ENCODE measurements at regions not wholly inside any gene's neighbourhood (a gene's known extent, or its start where the extent isn't known, plus 50 kb on each side); places are given as distances from the start of the nearest gene placed in this dataset.

- H3K36me3 ChIP-seq (ENCODE audit: control insufficient read depth, insufficient read depth, low read length), result no peaks in the 10 kb centered on the region
- TF ChIP-seq CTCF (conservative IDR thresholded peaks at IDR 0.05), result no peak
- H3K27me3 Mint-ChIP-seq (ENCODE audit: insufficient read depth), result peaks cover 8% of the 10 kb centered on the region
- WGBS, 2 experiments (ENCODE audit: insufficient coverage in 1 of 2, insufficient read length in 1 of 2), result 90 to 93% methylated on average over 1 to 2 of the region's 2 CpGs
- peaks cover 5% of the 10 kb centered on the region for H3K9me3 ChIP-seq (ENCODE audit: control insufficient read depth, low read length)
- H3K4me1 ChIP-seq (ENCODE audit: control insufficient read depth, insufficient read depth, low read length), result no peaks in the 10 kb centered on the region
- DNase-seq, result no peak
- H3K9me3 Mint-ChIP-seq, result no peaks in the 10 kb centered on the region
- no peaks in the 10 kb centered on the region for H3K36me3 Mint-ChIP-seq (ENCODE audit: low read depth)
- H3K9ac ChIP-seq (ENCODE audit: extremely low read depth, low read length, poor library complexity, severe bottlenecking), result no peak overlapping the region
- H3K4me3 ChIP-seq (ENCODE audit: low read length), result no peak overlapping the region
- no peak overlapping the region for H3K4me3 Mint-ChIP-seq
- peaks cover under 1% of the 10 kb centered on the region for H3K4me1 Mint-ChIP-seq
- H3K27me3 ChIP-seq (ENCODE audit: control insufficient read depth, insufficient read depth, low read length, poor library complexity, severe bottlenecking), result no peaks in the 10 kb centered on the region
- no peak overlapping the region for H3K27ac ChIP-seq (ENCODE audit: low read depth, low read length)
- H3K27ac Mint-ChIP-seq, result no peak overlapping the region
Observed at GRCh38 chr5:12920527-12920926, 1016.3 kb upstream of the CTNND2 start.

GRCh38 chr5:12911156-12911555 lies 1006.9 kb upstream of the CTNND2 start:
- Histone ChIP-seq H3K4me3 (ENCODE audit: low read length) (no peak overlapping the region), H3K36me3 (ENCODE audit: control insufficient read depth, insufficient read depth, low read length) (no peaks in the 10 kb centered on the region), H3K9ac (ENCODE audit: extremely low read depth, low read length, poor library complexity, severe bottlenecking) (no peak overlapping the region), H3K4me1 (ENCODE audit: control insufficient read depth, insufficient read depth, low read length) (no peaks in the 10 kb centered on the region), H3K27ac (ENCODE audit: low read depth, low read length) (no peak overlapping the region), H3K9me3 (ENCODE audit: control insufficient read depth, low read length) (no peaks in the 10 kb centered on the region), H3K27me3 (ENCODE audit: control insufficient read depth, insufficient read depth, low read length, poor library complexity, severe bottlenecking) (no peaks in the 10 kb centered on the region)
- DNase-seq, result no peak
- Mint-ChIP-seq H3K36me3 (ENCODE audit: low read depth) (no peaks in the 10 kb centered on the region), H3K27me3 (ENCODE audit: insufficient read depth) (no peaks in the 10 kb centered on the region), H3K9me3 (no peaks in the 10 kb centered on the region), H3K4me1 (peaks cover 6% of the 10 kb centered on the region), H3K27ac (no peak overlapping the region), H3K4me3 (no peak overlapping the region)
- no peak for TF ChIP-seq CTCF (conservative IDR thresholded peaks at IDR 0.05)
- 90% methylated on average over 3 of the region's 4 CpGs; no CpG with 5 or more reads in 1 of the 2 experiments for WGBS, 2 experiments (ENCODE audit: insufficient coverage in 1 of 2, insufficient read length in 1 of 2)

- no peaks in the 10 kb centered on the region for H3K27me3 ChIP-seq (ENCODE audit: control insufficient read depth, insufficient read depth, low read length, poor library complexity, severe bottlenecking)
- no peak overlapping the region for H3K27ac Mint-ChIP-seq
- TF ChIP-seq CTCF (conservative IDR thresholded peaks at IDR 0.05), result no peak
- no peak overlapping the region for H3K9ac ChIP-seq (ENCODE audit: extremely low read depth, low read length, poor library complexity, severe bottlenecking)
- H3K36me3 ChIP-seq (ENCODE audit: control insufficient read depth, insufficient read depth, low read length), result no peaks in the 10 kb centered on the region
- H3K4me1 ChIP-seq (ENCODE audit: control insufficient read depth, insufficient read depth, low read length), result no peaks in the 10 kb centered on the region
- no peaks in the 10 kb centered on the region for H3K27me3 Mint-ChIP-seq (ENCODE audit: insufficient read depth)
- no peaks in the 10 kb centered on the region for H3K9me3 ChIP-seq (ENCODE audit: control insufficient read depth, low read length)
- H3K4me3 ChIP-seq (ENCODE audit: low read length), result no peak overlapping the region
- 83 to 90% methylated on average over 1 to 2 of the region's 3 CpGs for WGBS, 2 experiments (ENCODE audit: insufficient coverage in 1 of 2, insufficient read length in 1 of 2)
- H3K9me3 Mint-ChIP-seq, result no peaks in the 10 kb centered on the region
- H3K36me3 Mint-ChIP-seq (ENCODE audit: low read depth), result no peaks in the 10 kb centered on the region
- no peak for DNase-seq
- no peak overlapping the region for H3K4me3 Mint-ChIP-seq
- peaks cover 6% of the 10 kb centered on the region for H3K4me1 Mint-ChIP-seq
- H3K27ac ChIP-seq (ENCODE audit: low read depth, low read length), result no peak overlapping the region
Observed at GRCh38 chr5:12910641-12911040, 1006.4 kb upstream of the CTNND2 start.
